K562 (cell line): ENCODE measurements at regions not wholly inside any gene's neighbourhood (a gene's known extent, or its start where the extent isn't known, plus 50 kb on each side); places are given as distances from the start of the nearest gene placed in this dataset.

Source experiments
- ATAC-seq: fragments of 200-7000 bp; cut with Tn5 transposase; 3 replicates; pipeline ENCODE4 v1.9.1; 2020; ENCODE audit warnings: moderate library complexity
- BruUV-seq: library from RNA; stranded (reverse); fragments of 400-500 nt; replicated peaks from 2 replicates; lab custom pipeline; 2021; lab: Mats Ljungman, UMichigan
- CTCF ChIA-PET: fragments of 300-600 bp; formaldehyde crosslinking; extraction: SDS; loops from one replicate; lab custom pipeline; 2021; ENCODE audit warnings: low intra/inter-chr PET ratio; lab: Yijun Ruan, JAX
- POLR2A ChIA-PET: fragments of 300-600, 350-650 bp; sonication (Branson Sonifier 250); formaldehyde crosslinking; extraction: SDS; loops from one replicate; lab custom pipeline; 2021; ENCODE audit warnings: antibody characterized with exemption, inconsistent platforms; lab: Yijun Ruan, JAX
- DNase-seq, 4 experiments: peaks; one replicate each; pipeline versions ENCODE4 v3.0.0 to v3.0.0-alpha.2; 2011 to 2018; ENCODE audit warnings: low spot score in 3 of 4, mixed read lengths in 3 of 4; ENCODE audit errors: extremely low read depth in 1 of 4
- FAIRE-seq: peaks from 2 replicates; lab custom pipeline; 2011; peaks lifted over from hg19 to GRCh38; lab: Jason Lieb, UNC
- H2AFZ ChIP-seq: 2 replicates; pipeline ENCODE4 v1.6.0; 2011; ENCODE audit warnings: low read depth, low read length, control low read depth, inconsistent platforms
- H3K27ac ChIP-seq: fragments of 200-600 bp; 3 replicates; pipeline ENCODE4 v1.8.0; 2011; ENCODE audit warnings: low read depth, mild to moderate bottlenecking, control low read depth, inconsistent platforms, low read length, moderate library complexity, mixed read lengths; ENCODE audit errors: extremely low read depth
- H3K27me3 ChIP-seq, 2 experiments: fragments of 300-600 bp in 1 of 2; 2 replicates in 1 of 2; 3 replicates in 1 of 2; pipeline versions ENCODE4 v1.6.0 to v1.8.0; 2011; ENCODE audit warnings: inconsistent platforms in 2 of 2, low read length in 2 of 2, mild to moderate bottlenecking in 1 of 2, mixed read lengths in 1 of 2, moderate library complexity in 1 of 2; ENCODE audit not compliant: control insufficient read depth in 2 of 2, insufficient read depth in 2 of 2
- H3K36me3 ChIP-seq: fragments of 300-600 bp; 3 replicates; pipeline ENCODE4 v1.8.0; 2011; ENCODE audit warnings: mild to moderate bottlenecking, low read length, inconsistent platforms; ENCODE audit not compliant: control insufficient read depth, insufficient read depth
- H3K4me1 ChIP-seq, 2 experiments: fragments of 200-600 bp in 1 of 2; replicated peaks in 1 of 2; 2 replicates in 1 of 2; 3 replicates in 1 of 2; pipeline versions ENCODE4 v1.5.1 to v1.8.0; 2011; ENCODE audit warnings: inconsistent platforms in 2 of 2, low read length in 2 of 2, mild to moderate bottlenecking in 1 of 2, mixed read lengths in 1 of 2, moderate library complexity in 1 of 2; ENCODE audit not compliant: control insufficient read depth in 2 of 2, insufficient read depth in 2 of 2
- H3K4me2 ChIP-seq: 2 replicates; pipeline ENCODE4 v1.6.1; 2011; ENCODE audit warnings: low read length, control low read depth, inconsistent platforms, mixed read lengths; ENCODE audit not compliant: insufficient read depth
- H3K4me3 ChIP-seq: fragments of 200-600 bp; sonication (generic), shearing (Covaris generic); 2 replicates; pipeline ENCODE4 v1.5.1; 2016; ENCODE audit warnings: control low read depth, inconsistent platforms
- H3K79me2 ChIP-seq: fragments of 200-600 bp; 3 replicates; pipeline ENCODE4 v1.8.0; 2011; ENCODE audit warnings: low read length, inconsistent platforms; ENCODE audit not compliant: control insufficient read depth, insufficient read depth
- H3K9ac ChIP-seq, 2 experiments: 2 replicates each; pipeline versions ENCODE4 v1.6.0 to v1.6.1; 2011; ENCODE audit warnings: low read depth in 2 of 2, low read length in 2 of 2, control low read depth in 1 of 2, inconsistent platforms in 1 of 2, mild to moderate bottlenecking in 1 of 2, mixed read lengths in 1 of 2; ENCODE audit not compliant: insufficient read depth in 1 of 2
- H3K9me1 ChIP-seq: one replicate; pipeline ENCODE4 v1.6.0; 2011; ENCODE audit warnings: inconsistent platforms, mild to moderate bottlenecking, low read length, moderate library complexity; ENCODE audit not compliant: control insufficient read depth, insufficient read depth
- H3K9me3 ChIP-seq: replicated peaks from 2 replicates; pipeline ENCODE4 v1.5.1; 2011; ENCODE audit warnings: low read depth, low read length, inconsistent platforms; ENCODE audit not compliant: control insufficient read depth, insufficient read depth
- H4K20me1 ChIP-seq: replicated peaks from 2 replicates; pipeline ENCODE4 v1.6.1; 2011; ENCODE audit warnings: low read length, inconsistent platforms, mixed read lengths; ENCODE audit not compliant: control insufficient read depth, insufficient read depth
- CEBPG ChIP-seq, 3 experiments: fragments of 200-800 bp in 1 of 3; sonication (Bioruptor generic) in 1 of 3; sonication (generic) in 1 of 3; formaldehyde crosslinking in 1 of 3; IDR thresholded peaks in 2 of 3; conservative IDR thresholded peaks in 1 of 3; 2 replicates each; pipeline versions ENCODE4 v1.6.1 to v1.8.0; 2016 to 2022; ENCODE audit warnings: missing compliant biosample characterization in 2 of 3, missing genetic modification characterization in 2 of 3, mild to moderate bottlenecking in 1 of 3, missing genetic modification reagents in 1 of 3
- DNMT1 ChIP-seq: fragments of 450-650 bp; IDR thresholded peaks from 2 replicates; pipeline ENCODE4 v1.6.1; 2016; ENCODE audit warnings: antibody characterized with exemption, mild to moderate bottlenecking
- ETV5 ChIP-seq: sonication (generic); formaldehyde crosslinking; IDR thresholded peaks from 2 replicates; pipeline ENCODE4 v1.4.0; 2020; ENCODE audit warnings: low read depth, mild to moderate bottlenecking, missing genetic modification reagents
- HIVEP1 ChIP-seq: fragments of 250-450 bp; sonication (Bioruptor Pico); IDR thresholded peaks from 2 replicates; pipeline ENCODE4 v1.4.0; 2020; ENCODE audit warnings: mild to moderate bottlenecking
- MAFK ChIP-seq: IDR thresholded peaks from 2 replicates; pipeline ENCODE4 v1.6.1; 2011; ENCODE audit warnings: low read length, improper control_type of control experiment
- MECOM ChIP-seq: fragments of 250-450 bp; sonication (Bioruptor Pico); IDR thresholded peaks from 2 replicates; pipeline ENCODE4 v1.8.0; 2022; ENCODE audit warnings: inconsistent platforms
- MTA2 ChIP-seq: fragments of 450-650 bp; IDR thresholded peaks from 2 replicates; pipeline ENCODE4 v1.6.1; 2016; ENCODE audit warnings: low read depth
- NFIX ChIP-seq: fragments of 250-450 bp; sonication (Bioruptor Pico); IDR thresholded peaks from 2 replicates; pipeline ENCODE4 v1.4.0; 2020; ENCODE audit warnings: low read depth, mild to moderate bottlenecking, moderate library complexity
- SAFB ChIP-seq: fragments of 200-400 bp; formaldehyde crosslinking; IDR thresholded peaks from 2 replicates; pipeline ENCODE4 v1.6.1; 2017; ENCODE audit warnings: low read depth, low read length, borderline replicate concordance
- TBP ChIP-seq: optimal IDR thresholded peaks from 2 replicates; pipeline ENCODE3; 2011; ENCODE audit warnings: low read depth, low read length, improper control_type of control experiment
- U2AF1 ChIP-seq: fragments of 200-400 bp; formaldehyde crosslinking; optimal IDR thresholded peaks from 2 replicates; pipeline ENCODE3; 2017; ENCODE audit warnings: mild to moderate bottlenecking, low read depth, low read length, moderate library complexity
- XRCC4 ChIP-seq: IDR thresholded peaks from one replicate; pipeline ENCODE4 v1.6.1; 2011; ENCODE audit not compliant: insufficient read depth, insufficient read length; ENCODE audit errors: extremely low read depth
- in situ Hi-C: fragments of 300-500 bp; cut with MboI; formaldehyde crosslinking; loops from 4 replicates; pipeline ENCODE4 v1.15.0; 2018; ENCODE audit warnings: inconsistent platforms, mixed read lengths
- intact Hi-C: fragments of 100-400 bp; cut with micrococcal nuclease; formaldehyde crosslinking; loops from 2 replicates; pipeline ENCODE4 v1.14.2; 2022
- TF ChIP-seq, protein P1 (sequence below), 2 experiments: fragments of 150-350 bp in 1 of 2; IDR thresholded peaks; 2 replicates each; pipeline ENCODE4 v1.6.1; 2012 to 2016; ENCODE audit warnings: low read depth in 2 of 2, low read length in 2 of 2, mild to moderate bottlenecking in 1 of 2, moderate library complexity in 1 of 2
- TF ChIP-seq, protein P2 (sequence below): fragments of 200-400 bp; formaldehyde crosslinking; IDR thresholded peaks from 2 replicates; pipeline ENCODE4 v1.6.1; 2017; ENCODE audit warnings: mild to moderate bottlenecking, low read depth, low read length, moderate library complexity
- TF ChIP-seq, protein P3 (sequence below): sonication (generic); formaldehyde crosslinking; IDR thresholded peaks from 2 replicates; pipeline ENCODE4 v1.8.1; 2023; ENCODE audit warnings: mild to moderate bottlenecking, missing genetic modification reagents, moderate library complexity
- TF ChIP-seq, protein P4 (sequence below): fragments of 450-650 bp; IDR thresholded peaks from 2 replicates; pipeline ENCODE4 v1.6.1; 2018; ENCODE audit warnings: mild to moderate bottlenecking, low read depth; ENCODE audit not compliant: partially characterized antibody

DNA sequence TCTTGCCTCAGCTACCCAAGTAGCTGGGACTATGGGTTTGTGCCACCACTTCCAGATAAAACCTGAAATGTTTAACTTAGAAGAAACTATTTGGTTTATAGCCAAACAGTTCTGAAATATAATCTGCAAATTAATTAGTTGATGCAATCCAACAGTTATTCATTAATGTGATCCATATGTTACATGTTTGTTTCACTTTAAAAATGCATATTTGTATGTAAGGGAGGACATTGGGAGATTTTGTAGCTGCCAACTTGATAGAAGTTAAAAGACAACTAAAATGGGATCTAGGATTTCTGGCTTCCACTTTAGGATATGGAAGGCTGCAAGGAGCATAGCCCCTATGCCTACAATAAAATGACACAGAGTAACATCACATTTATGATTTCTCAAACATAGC lies 532.5 kb upstream of the SLC10A2 start:
- no peaks in the 10 kb centered on the region for H3K79me2 ChIP-seq
- H3K4me1 ChIP-seq: no peaks in the 10 kb centered on the region
- no TSS peak for BruUV-seq
- ChIA-PET CTCF (no interaction called here), POLR2A (no interaction called here)
- H3K9me1 ChIP-seq: no peaks in the 10 kb centered on the region
- no peak for FAIRE-seq
- ATAC-seq: no peak
- H4K20me1 ChIP-seq: no peaks in the 10 kb centered on the region
- no peak overlapping the region for H3K4me3 ChIP-seq
- H2AFZ ChIP-seq: no peak overlapping the region
- no peak overlapping the region for H3K4me2 ChIP-seq
- in situ Hi-C loops: no loop called here
- H3K9ac ChIP-seq: no peak overlapping the region
- intact Hi-C loops: no loop called here
- DNase-seq: no peak
- H3K36me3 ChIP-seq: no peaks in the 10 kb centered on the region
- H3K27me3 ChIP-seq: no peaks in the 10 kb centered on the region
- H3K27ac ChIP-seq: no peak overlapping the region
- no peaks in the 10 kb centered on the region for H3K9me3 ChIP-seq
- no peak for TF ChIP-seq MTA2
- TF ChIP-seq, protein P1, sequence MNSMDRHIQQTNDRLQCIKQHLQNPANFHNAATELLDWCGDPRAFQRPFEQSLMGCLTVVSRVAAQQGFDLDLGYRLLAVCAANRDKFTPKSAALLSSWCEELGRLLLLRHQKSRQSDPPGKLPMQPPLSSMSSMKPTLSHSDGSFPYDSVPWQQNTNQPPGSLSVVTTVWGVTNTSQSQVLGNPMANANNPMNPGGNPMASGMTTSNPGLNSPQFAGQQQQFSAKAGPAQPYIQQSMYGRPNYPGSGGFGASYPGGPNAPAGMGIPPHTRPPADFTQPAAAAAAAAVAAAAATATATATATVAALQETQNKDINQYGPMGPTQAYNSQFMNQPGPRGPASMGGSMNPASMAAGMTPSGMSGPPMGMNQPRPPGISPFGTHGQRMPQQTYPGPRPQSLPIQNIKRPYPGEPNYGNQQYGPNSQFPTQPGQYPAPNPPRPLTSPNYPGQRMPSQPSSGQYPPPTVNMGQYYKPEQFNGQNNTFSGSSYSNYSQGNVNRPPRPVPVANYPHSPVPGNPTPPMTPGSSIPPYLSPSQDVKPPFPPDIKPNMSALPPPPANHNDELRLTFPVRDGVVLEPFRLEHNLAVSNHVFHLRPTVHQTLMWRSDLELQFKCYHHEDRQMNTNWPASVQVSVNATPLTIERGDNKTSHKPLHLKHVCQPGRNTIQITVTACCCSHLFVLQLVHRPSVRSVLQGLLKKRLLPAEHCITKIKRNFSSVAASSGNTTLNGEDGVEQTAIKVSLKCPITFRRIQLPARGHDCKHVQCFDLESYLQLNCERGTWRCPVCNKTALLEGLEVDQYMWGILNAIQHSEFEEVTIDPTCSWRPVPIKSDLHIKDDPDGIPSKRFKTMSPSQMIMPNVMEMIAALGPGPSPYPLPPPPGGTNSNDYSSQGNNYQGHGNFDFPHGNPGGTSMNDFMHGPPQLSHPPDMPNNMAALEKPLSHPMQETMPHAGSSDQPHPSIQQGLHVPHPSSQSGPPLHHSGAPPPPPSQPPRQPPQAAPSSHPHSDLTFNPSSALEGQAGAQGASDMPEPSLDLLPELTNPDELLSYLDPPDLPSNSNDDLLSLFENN (IDR thresholded peaks at IDR 0.05; ENCODE audit: low read depth in 2 of 2, low read length in 2 of 2): no peak
- no peak for TF ChIP-seq HIVEP1 (CRISPR knock-in tag)
- TF ChIP-seq SAFB: no peak
- TF ChIP-seq U2AF1: no peak
- TF ChIP-seq CEBPG (CRISPR knock-in tag; IDR thresholded peaks at IDR 0.05): no peak
- TF ChIP-seq CEBPG (tag; conservative IDR thresholded peaks at IDR 0.05 in 1 of 2, IDR thresholded peaks at IDR 0.05 in 1 of 2): no peak
- TF ChIP-seq XRCC4: no peak
- TF ChIP-seq DNMT1: no peak
- TF ChIP-seq, protein P2, sequence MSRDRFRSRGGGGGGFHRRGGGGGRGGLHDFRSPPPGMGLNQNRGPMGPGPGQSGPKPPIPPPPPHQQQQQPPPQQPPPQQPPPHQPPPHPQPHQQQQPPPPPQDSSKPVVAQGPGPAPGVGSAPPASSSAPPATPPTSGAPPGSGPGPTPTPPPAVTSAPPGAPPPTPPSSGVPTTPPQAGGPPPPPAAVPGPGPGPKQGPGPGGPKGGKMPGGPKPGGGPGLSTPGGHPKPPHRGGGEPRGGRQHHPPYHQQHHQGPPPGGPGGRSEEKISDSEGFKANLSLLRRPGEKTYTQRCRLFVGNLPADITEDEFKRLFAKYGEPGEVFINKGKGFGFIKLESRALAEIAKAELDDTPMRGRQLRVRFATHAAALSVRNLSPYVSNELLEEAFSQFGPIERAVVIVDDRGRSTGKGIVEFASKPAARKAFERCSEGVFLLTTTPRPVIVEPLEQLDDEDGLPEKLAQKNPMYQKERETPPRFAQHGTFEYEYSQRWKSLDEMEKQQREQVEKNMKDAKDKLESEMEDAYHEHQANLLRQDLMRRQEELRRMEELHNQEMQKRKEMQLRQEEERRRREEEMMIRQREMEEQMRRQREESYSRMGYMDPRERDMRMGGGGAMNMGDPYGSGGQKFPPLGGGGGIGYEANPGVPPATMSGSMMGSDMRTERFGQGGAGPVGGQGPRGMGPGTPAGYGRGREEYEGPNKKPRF: no peak
- no peak for TF ChIP-seq MAFK
- TF ChIP-seq NFIX (CRISPR knock-in tag): no peak
- no peak for TF ChIP-seq MECOM
- TF ChIP-seq TBP: no peak
- TF ChIP-seq, protein P3, sequence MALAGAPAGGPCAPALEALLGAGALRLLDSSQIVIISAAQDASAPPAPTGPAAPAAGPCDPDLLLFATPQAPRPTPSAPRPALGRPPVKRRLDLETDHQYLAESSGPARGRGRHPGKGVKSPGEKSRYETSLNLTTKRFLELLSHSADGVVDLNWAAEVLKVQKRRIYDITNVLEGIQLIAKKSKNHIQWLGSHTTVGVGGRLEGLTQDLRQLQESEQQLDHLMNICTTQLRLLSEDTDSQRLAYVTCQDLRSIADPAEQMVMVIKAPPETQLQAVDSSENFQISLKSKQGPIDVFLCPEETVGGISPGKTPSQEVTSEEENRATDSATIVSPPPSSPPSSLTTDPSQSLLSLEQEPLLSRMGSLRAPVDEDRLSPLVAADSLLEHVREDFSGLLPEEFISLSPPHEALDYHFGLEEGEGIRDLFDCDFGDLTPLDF (CRISPR knock-in tag): no peak
- TF ChIP-seq, protein P4, sequence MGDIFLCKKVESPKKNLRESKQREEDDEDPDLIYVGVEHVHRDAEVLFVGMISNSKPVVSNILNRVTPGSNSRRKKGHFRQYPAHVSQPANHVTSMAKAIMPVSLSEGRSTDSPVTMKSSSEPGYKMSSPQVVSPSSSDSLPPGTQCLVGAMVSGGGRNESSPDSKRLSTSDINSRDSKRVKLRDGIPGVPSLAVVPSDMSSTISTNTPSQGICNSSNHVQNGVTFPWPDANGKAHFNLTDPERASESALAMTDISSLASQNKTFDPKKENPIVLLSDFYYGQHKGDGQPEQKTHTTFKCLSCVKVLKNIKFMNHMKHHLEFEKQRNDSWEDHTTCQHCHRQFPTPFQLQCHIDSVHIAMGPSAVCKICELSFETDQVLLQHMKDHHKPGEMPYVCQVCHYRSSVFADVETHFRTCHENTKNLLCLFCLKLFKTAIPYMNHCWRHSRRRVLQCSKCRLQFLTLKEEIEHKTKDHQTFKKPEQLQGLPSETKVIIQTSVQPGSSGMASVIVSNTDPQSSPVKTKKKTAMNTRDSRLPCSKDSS: no peak
- TF ChIP-seq ETV5: no peak
